Psoas muscle (tissue), 7 donors: ENCODE measurements at regions not wholly inside any gene's neighbourhood (a gene's known extent, or its start where the extent isn't known, plus 50 kb on each side); places are given as distances from the start of the nearest gene placed in this dataset.
A peak's percentile ranks its signal among the peaks of the same experiment; 100 is the strongest.

ENCODE experiments used
- ATAC-seq, 4 donors: fragments of 200-7000 bp; cut with Tn5 transposase; one replicate each; pipeline ENCODE4 v1.9.1; 2020; ENCODE audit warnings: moderate library complexity in 3 of 4, mild to moderate bottlenecking in 2 of 4
- DNase-seq, 2 donors: peaks; one replicate each; pipeline ENCODE4 v3.0.0-alpha.2; 2020
- H3K27ac ChIP-seq: fragments of 200-600 bp; one replicate; pipeline ENCODE4 v1.8.0; 2022
- H3K27me3 ChIP-seq, 3 donors: fragments of 200-600 bp in 1 of 3; one replicate each; pipeline versions ENCODE4 v1.6.1 to v1.8.0; 2013 to 2022; ENCODE audit warnings: low read length in 2 of 3, mild to moderate bottlenecking in 2 of 3, moderate library complexity in 1 of 3; ENCODE audit not compliant: insufficient read depth in 3 of 3
- H3K36me3 ChIP-seq, 2 donors: fragments of 200-600 bp in 1 of 2; one replicate each; pipeline versions ENCODE4 v1.6.1 to v1.8.0; 2013 to 2022; ENCODE audit warnings: low read depth in 1 of 2, mild to moderate bottlenecking in 1 of 2, moderate library complexity in 1 of 2; ENCODE audit not compliant: insufficient read depth in 1 of 2
- H3K4me1 ChIP-seq: fragments of 200-600 bp; one replicate; pipeline ENCODE4 v1.8.0; 2022
- H3K4me3 ChIP-seq: fragments of 200-600 bp; one replicate; pipeline ENCODE4 v1.8.0; 2022; ENCODE audit warnings: mild to moderate bottlenecking
- H3K9me3 ChIP-seq: fragments of 200-600 bp; one replicate; pipeline ENCODE4 v1.8.0; 2022
- WGBS, 3 donors: extraction: QIAGEN DNeasy Blood & Tissue Kit; methylation state at CpG; one replicate each; pipeline versions ENCODE4 v1.1.6 to v1.1.7; 2013; 5-methylcytosine and 5-hydroxymethylcytosine counted together
- intact Hi-C, 2 donors: fragments of 100-400 bp; cut with DNase I; formaldehyde crosslinking; loops; one replicate each; pipeline versions ENCODE4 v1.11.0 to v1.14.2; 2022
- TF ChIP-seq, protein P1 (sequence below): fragments of 200-600 bp; IDR thresholded peaks from one replicate; pipeline ENCODE4 v1.8.0; 2022; ENCODE audit warnings: antibody characterized with exemption
- donor health status: healthy with polysubstance abuse.
- donor health status: DM: no; HTN: no; CAD: no; lungs with moderate emphysema.
- donor health status: Bipolar disorder and iron deficiency.
- donor health status: healthy.
- donor health status: DM: yes; HTN: yes; CAD: no.
- donor health status: DM: no; HTN: no; CAD: no.
- donor health status: DM: yes; HTN: yes; CAD: no.

DNA sequence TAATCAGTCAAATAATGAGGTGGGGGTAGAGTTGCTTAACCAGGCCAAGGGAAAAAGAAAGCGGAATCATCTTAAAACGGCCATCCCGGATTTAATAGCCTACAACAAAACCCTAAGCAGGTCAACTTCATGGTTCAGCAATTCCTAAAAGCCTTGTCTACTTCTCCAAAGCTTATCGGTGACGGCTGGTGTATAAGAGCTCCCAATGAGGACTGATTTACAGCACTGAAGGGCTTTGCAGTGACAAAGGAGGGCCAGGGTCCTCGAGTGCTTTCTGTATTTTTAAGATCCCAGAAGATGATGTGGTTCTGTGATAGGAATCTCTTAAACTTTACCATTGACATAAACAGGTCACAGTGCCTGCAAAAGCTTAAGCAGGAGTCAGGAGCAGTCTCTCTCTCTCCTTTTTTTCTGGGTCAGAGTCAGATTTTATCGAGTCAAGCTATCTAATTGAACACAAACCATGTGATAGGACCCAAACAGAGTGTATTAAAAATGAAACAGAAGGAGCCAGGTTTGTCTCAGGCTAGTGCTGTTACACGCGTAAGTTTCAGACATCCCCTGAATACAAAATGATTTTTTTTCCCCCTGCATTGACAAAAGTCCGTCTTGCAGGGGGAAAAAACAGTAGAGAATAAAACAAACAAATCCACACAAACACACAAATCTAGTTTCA is 663.6 kb upstream of the ZNF608 start:
- 41 to 62% (median 53%) methylated on average over 10 of the region's 10 CpGs for WGBS, 3 donors
- ATAC-seq, result no peak
- TF ChIP-seq, protein P1, sequence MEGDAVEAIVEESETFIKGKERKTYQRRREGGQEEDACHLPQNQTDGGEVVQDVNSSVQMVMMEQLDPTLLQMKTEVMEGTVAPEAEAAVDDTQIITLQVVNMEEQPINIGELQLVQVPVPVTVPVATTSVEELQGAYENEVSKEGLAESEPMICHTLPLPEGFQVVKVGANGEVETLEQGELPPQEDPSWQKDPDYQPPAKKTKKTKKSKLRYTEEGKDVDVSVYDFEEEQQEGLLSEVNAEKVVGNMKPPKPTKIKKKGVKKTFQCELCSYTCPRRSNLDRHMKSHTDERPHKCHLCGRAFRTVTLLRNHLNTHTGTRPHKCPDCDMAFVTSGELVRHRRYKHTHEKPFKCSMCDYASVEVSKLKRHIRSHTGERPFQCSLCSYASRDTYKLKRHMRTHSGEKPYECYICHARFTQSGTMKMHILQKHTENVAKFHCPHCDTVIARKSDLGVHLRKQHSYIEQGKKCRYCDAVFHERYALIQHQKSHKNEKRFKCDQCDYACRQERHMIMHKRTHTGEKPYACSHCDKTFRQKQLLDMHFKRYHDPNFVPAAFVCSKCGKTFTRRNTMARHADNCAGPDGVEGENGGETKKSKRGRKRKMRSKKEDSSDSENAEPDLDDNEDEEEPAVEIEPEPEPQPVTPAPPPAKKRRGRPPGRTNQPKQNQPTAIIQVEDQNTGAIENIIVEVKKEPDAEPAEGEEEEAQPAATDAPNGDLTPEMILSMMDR, result no peak
- no peaks in the 10 kb centered on the region for H3K36me3 ChIP-seq
- no peaks in the 10 kb centered on the region for H3K27me3 ChIP-seq
- no peak overlapping the region for H3K4me3 ChIP-seq
- H3K4me1 ChIP-seq, result peaks cover 24% of the 10 kb centered on the region
- DNase-seq, result no peak
- no peak overlapping the region for H3K27ac ChIP-seq
- intact Hi-C loops, result loop anchor here in 1 of 2 donors (5.0 kb wide), 1 partner anchor 67 kb away; no protein-coding TSS in a partner anchor
- H3K9me3 ChIP-seq, result peaks cover 8% of the 10 kb centered on the region

DNA sequence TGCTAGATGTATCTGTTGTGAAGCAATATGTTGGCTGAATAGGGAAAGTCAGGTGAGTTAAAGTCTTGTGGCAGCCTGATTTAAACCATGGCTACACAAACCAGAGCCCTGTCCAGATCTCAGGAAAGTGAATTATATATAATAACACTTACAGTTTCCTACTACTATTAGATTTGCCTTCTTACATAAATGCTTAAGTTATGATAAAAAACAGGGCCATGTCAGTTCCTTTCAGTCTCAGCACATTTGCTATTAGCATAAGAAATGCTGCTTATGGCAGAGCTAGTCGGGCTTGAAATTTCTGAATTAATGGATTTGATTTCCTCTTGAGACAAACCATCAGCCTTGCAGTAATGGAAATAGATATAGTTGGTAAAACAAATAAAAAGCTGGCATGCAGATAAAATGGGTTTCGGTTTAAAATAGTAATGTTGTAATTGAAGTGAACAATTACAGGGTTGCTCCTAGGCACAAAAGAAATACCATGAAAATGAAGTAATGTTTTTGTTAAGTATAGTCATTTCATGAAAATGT is 664.2 kb upstream of the ZNF608 start:
- H3K4me3 ChIP-seq, result no peak overlapping the region
- H3K27ac ChIP-seq, result no peak overlapping the region
- H3K27me3 ChIP-seq, result no peaks in the 10 kb centered on the region
- TF ChIP-seq, protein P1, result no peak
- H3K36me3 ChIP-seq, result no peaks in the 10 kb centered on the region
- ATAC-seq, result no peak
- no peak for DNase-seq
- 33 to 49% (median 34%) methylated on average over 2 of the region's 2 CpGs for WGBS, 3 donors
- peaks cover 8% of the 10 kb centered on the region for H3K9me3 ChIP-seq
- peaks cover 24% of the 10 kb centered on the region for H3K4me1 ChIP-seq
- intact Hi-C loops, result loop anchor here in 1 of 2 donors (5.0 kb wide), 1 partner anchor 67 kb away; no protein-coding TSS in a partner anchor

DNA sequence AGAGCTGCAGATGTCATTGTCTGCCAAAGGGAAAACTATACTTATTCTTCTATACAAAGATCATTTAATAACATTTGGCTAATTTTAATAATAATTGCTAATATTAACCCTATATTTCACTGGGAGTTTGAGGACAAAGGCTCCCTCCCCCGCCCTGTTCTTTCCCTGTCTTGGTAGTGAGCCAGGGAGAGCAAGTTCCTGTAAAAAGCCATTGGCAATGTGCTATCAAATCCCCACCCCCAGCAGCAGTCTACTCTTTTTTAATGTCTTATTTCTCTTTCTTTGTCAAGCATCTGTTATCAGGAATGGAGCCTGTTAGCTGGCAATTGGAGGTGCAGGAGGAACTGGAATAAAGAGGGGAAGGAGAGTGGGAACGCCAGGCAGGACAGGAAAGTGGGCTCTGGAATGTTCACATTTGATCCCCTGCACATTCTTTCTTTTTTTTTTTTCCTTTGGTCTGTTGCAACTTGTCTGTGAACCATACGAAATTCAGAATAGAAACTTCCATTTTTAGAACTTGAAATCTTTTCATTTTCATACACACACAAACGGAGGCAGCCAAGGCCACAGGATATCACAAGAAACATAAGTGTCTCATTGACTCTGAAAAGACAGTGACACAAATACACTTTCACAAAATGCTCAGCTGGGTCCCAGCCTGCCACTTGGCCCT is 664.8 kb upstream of the ZNF608 start:
- Histone ChIP-seq H3K36me3 (no peaks in the 10 kb centered on the region), H3K27me3 (no peaks in the 10 kb centered on the region), H3K4me1 (peaks cover 24% of the 10 kb centered on the region), H3K4me3 (peak overlapping the region; percentile 42), H3K9me3 (peaks cover 6% of the 10 kb centered on the region), H3K27ac (peak overlapping the region; percentile 43)
- TF ChIP-seq, protein P1, result no peak
- WGBS, 3 donors, result 18 to 40% (median 19%) methylated on average over 4 of the region's 4 CpGs
- ATAC-seq, result peak in 2 of 4 donors; percentile 28 to 33
- DNase-seq, result no peak
- intact Hi-C loops, result loop anchor here in 1 of 2 donors (5.0 kb wide), 1 partner anchor 66 kb away; no protein-coding TSS in a partner anchor

DNA sequence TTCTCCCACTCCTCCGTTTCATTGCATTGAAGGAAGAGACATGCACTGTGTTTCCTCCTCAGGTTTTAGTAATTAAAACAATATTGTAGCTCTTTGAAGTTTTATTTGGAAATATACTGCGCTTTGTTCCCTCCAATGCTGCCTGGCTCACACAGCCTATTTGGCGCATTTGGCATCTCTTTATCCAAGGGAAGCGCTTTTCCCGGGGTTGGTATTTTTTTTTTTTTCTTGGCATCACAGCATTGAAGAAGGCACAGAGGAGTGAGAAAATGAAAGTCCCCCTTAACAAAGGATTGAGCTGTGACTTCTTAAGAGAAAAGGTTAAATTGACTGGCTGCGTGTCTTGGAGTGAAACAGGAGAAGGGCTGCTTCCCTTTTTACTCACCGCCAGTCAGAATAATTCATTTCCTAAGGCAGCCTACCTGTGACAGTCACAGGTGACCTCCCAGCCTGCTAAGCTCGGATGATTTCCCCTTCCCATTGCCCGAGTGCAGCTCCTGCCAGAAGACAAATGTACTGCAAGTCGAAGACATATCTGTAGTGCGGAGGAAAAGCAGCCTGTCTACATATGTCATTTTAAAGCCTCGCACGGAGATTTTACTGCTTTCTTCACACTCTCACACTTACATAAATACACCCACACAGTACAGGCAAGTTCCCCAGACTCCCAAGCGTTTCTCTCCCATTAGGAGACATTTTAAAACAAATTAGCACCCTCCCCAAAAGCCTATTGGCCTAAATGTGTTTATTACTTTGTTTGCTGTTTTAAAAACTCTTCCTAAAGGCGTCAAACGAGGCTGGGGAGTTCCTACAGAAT is 665.5 kb upstream of the ZNF608 start:
- Histone ChIP-seq H3K4me3 (peak overlapping the region; percentile 42), H3K27ac (peak overlapping the region; percentile 43), H3K36me3 (no peaks in the 10 kb centered on the region), H3K9me3 (no peaks in the 10 kb centered on the region), H3K27me3 (no peaks in the 10 kb centered on the region), H3K4me1 (peaks cover 24% of the 10 kb centered on the region)
- ATAC-seq (peak in 3 of 4 donors; percentile 34 to 61 (median 45)), DNase-seq (no peak)
- intact Hi-C loops, result loop anchor here in 1 of 2 donors (5.0 kb wide), 1 partner anchor 65 kb away; no protein-coding TSS in a partner anchor
- TF ChIP-seq, protein P1, result no peak
- 27 to 46% (median 33%) methylated on average over 16 of the region's 16 CpGs for WGBS, 3 donors
